ENCODE measurements at regions not wholly inside any gene's neighbourhood (a gene's known extent, or its start where the extent isn't known, plus 50 kb on each side); places are given as distances from the start of the nearest gene placed in this dataset.

DNA sequence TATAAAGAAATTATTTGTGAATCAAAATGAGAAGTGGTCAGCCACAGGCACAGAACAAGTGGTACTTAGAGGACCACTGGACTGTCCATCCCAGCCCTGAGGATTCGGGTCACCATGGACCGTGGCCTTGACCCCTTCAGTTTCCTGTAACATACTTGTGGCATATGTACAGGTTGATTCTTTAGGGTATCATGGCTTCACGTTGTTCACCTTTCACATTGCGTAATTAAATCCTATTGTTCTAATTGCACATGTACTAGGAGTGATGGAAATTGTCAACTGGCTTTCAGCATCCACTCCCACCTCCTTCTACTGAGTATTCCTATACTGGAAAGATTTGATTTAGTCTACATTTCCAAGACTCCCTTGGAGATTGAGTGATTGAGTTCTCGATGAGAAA, 148.3 kb upstream of the GJB5 start:
- Histone ChIP-seq H3K4me3 (ENCODE audit: control insufficient read depth in 2 of 3, extremely low read depth in 1 of 3, insufficient read depth in 2 of 3, low read depth in 1 of 3, low read length in 3 of 3) (no peak overlapping the region), H3K9me3 (ENCODE audit: control insufficient read depth, low read depth, low read length) (no peaks in the 10 kb centered on the region), H3K27ac (ENCODE audit: control insufficient read depth, insufficient read depth, low read length) (no peak overlapping the region), H3K79me2 (ENCODE audit: control insufficient read depth, insufficient read depth, low read length) (no peaks in the 10 kb centered on the region), H2AFZ (ENCODE audit: control insufficient read depth, low read length) (no peak overlapping the region), H3K4me1 (ENCODE audit: control insufficient read depth, extremely low read depth, insufficient read depth, low read length) (no peaks in the 10 kb centered on the region), H3K9me1 (ENCODE audit: control insufficient read depth, extremely low read depth, insufficient read depth, low read length) (no peaks in the 10 kb centered on the region), H3K36me3 (ENCODE audit: control insufficient read depth in 2 of 2, extremely low read depth in 1 of 2, insufficient read depth in 2 of 2, low read length in 2 of 2) (no peaks in the 10 kb centered on the region), H3K27me3 (ENCODE audit: control insufficient read depth, extremely low read depth, insufficient read depth, low read length) (peaks cover 3% of the 10 kb centered on the region), H3K9ac (ENCODE audit: control insufficient read depth, extremely low read depth, insufficient read depth, low read length) (no peak overlapping the region), H4K20me1 (ENCODE audit: control insufficient read depth, extremely low read depth, insufficient read depth, low read length) (no peaks in the 10 kb centered on the region), H3K4me2 (ENCODE audit: control insufficient read depth, extremely low read depth, insufficient read depth, low read depth, low read length) (no peak overlapping the region)
- FAIRE-seq (no peak), DNase-seq (ENCODE audit: low read depth, low spot score) (no peak)
- TF ChIP-seq EZH2 (IDR thresholded peaks at IDR 0.05; ENCODE audit: low read length), result no peak
- TF ChIP-seq, protein P1, sequence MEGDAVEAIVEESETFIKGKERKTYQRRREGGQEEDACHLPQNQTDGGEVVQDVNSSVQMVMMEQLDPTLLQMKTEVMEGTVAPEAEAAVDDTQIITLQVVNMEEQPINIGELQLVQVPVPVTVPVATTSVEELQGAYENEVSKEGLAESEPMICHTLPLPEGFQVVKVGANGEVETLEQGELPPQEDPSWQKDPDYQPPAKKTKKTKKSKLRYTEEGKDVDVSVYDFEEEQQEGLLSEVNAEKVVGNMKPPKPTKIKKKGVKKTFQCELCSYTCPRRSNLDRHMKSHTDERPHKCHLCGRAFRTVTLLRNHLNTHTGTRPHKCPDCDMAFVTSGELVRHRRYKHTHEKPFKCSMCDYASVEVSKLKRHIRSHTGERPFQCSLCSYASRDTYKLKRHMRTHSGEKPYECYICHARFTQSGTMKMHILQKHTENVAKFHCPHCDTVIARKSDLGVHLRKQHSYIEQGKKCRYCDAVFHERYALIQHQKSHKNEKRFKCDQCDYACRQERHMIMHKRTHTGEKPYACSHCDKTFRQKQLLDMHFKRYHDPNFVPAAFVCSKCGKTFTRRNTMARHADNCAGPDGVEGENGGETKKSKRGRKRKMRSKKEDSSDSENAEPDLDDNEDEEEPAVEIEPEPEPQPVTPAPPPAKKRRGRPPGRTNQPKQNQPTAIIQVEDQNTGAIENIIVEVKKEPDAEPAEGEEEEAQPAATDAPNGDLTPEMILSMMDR (optimal IDR thresholded peaks at IDR 0.05 in 1 of 3, IDR thresholded peaks at IDR 0.05 in 1 of 3, conservative IDR thresholded peaks at IDR 0.05 in 1 of 3; ENCODE audit: extremely low read depth in 1 of 3, insufficient read depth in 2 of 3, low read length in 3 of 3), result no peak
- dilution Hi-C loops (cut with MboI; ENCODE audit: extremely low pct_ligation_motif_present, low sequenced_read_pairs), result no loop called here

DNA sequence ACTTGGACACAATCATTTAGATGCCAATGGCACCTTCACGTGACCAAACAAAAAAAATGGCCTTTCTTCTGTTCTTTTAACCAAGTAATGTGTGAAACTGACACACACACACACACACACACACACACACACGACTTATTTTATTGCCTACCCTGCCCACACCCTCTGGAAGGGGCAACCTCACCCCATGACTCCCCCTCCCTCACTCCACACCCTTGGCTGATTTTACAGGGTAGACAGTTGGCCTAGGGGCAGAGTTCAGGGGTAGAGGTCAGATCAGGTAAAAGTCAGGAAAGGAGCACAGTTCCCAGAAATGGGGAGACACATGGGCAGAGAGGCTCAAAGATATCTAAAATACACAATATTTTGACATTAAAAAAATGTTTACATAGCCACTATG, 144.8 kb upstream of the GJB5 start:
- Histone ChIP-seq H3K9me1 (ENCODE audit: control insufficient read depth, extremely low read depth, insufficient read depth, low read length) (no peaks in the 10 kb centered on the region), H3K27ac (ENCODE audit: control insufficient read depth, insufficient read depth, low read length) (no peak overlapping the region), H3K36me3 (ENCODE audit: control insufficient read depth in 2 of 2, extremely low read depth in 1 of 2, insufficient read depth in 2 of 2, low read length in 2 of 2) (no peaks in the 10 kb centered on the region), H3K4me3 (ENCODE audit: control insufficient read depth in 2 of 3, extremely low read depth in 1 of 3, insufficient read depth in 2 of 3, low read depth in 1 of 3, low read length in 3 of 3) (no peak overlapping the region), H4K20me1 (ENCODE audit: control insufficient read depth, extremely low read depth, insufficient read depth, low read length) (no peaks in the 10 kb centered on the region), H3K4me1 (ENCODE audit: control insufficient read depth, extremely low read depth, insufficient read depth, low read length) (no peaks in the 10 kb centered on the region), H3K9me3 (ENCODE audit: control insufficient read depth, low read depth, low read length) (no peaks in the 10 kb centered on the region), H2AFZ (ENCODE audit: control insufficient read depth, low read length) (no peak overlapping the region), H3K9ac (ENCODE audit: control insufficient read depth, extremely low read depth, insufficient read depth, low read length) (no peak overlapping the region), H3K27me3 (ENCODE audit: control insufficient read depth, extremely low read depth, insufficient read depth, low read length) (peaks cover 3% of the 10 kb centered on the region), H3K4me2 (ENCODE audit: control insufficient read depth, extremely low read depth, insufficient read depth, low read depth, low read length) (no peak overlapping the region), H3K79me2 (ENCODE audit: control insufficient read depth, insufficient read depth, low read length) (no peaks in the 10 kb centered on the region)
- FAIRE-seq (no peak), DNase-seq (ENCODE audit: low read depth, low spot score) (no peak)
- TF ChIP-seq, protein P1 (optimal IDR thresholded peaks at IDR 0.05 in 1 of 3, IDR thresholded peaks at IDR 0.05 in 1 of 3, conservative IDR thresholded peaks at IDR 0.05 in 1 of 3; ENCODE audit: extremely low read depth in 1 of 3, insufficient read depth in 2 of 3, low read length in 3 of 3), result no peak
- TF ChIP-seq EZH2 (IDR thresholded peaks at IDR 0.05; ENCODE audit: low read length), result no peak
- dilution Hi-C loops (cut with MboI; ENCODE audit: extremely low pct_ligation_motif_present, low sequenced_read_pairs), result no loop called here
